Activated CD4-positive, alpha-beta T cell treated with anti-CD3 and anti-CD28 coated beads, Interleukin-2, amount 50 U/mL, for 1 hour (primary cell): ENCODE measurements at regions not wholly inside any gene's neighbourhood (a gene's known extent, or its start where the extent isn't known, plus 50 kb on each side); places are given as distances from the start of the nearest gene placed in this dataset.

Experiments
- DNase-seq: peaks from one replicate; pipeline ENCODE4 v3.0.0-alpha.2; 2020

GRCh38 chrX:39150220-39150619 is 349.0 kb downstream of the MID1IP1 start:
- no peak for DNase-seq

- DNase-seq = no peak
Observed at GRCh38 chrX:39150621-39151020, 349.4 kb downstream of the MID1IP1 start.

GRCh38 chrX:39152106-39152649 is 350.9 kb downstream of the MID1IP1 start:
- DNase-seq = peak; percentile 30

- no peak for DNase-seq
Observed at GRCh38 chrX:39156051-39156450, 354.8 kb downstream of the MID1IP1 start.

- no peak for DNase-seq
Observed at GRCh38 chrX:39157006-39157405, 355.7 kb downstream of the MID1IP1 start.

GRCh38 chrX:39157796-39158195 is 356.5 kb downstream of the MID1IP1 start:
- DNase-seq = no peak

GRCh38 chrX:39158801-39159657 is 357.8 kb downstream of the MID1IP1 start:
- DNase-seq = no peak

- DNase-seq = no peak
Observed at GRCh38 chrX:39159921-39160507, 358.8 kb downstream of the MID1IP1 start.

- no peak for DNase-seq
Observed at GRCh38 chrX:39161611-39162255, 360.5 kb downstream of the MID1IP1 start.

- DNase-seq = peak; percentile 45
Observed at GRCh38 chrX:39162322-39162735, 361.1 kb downstream of the MID1IP1 start.

GRCh38 chrX:39163581-39164126 is 362.4 kb downstream of the MID1IP1 start:
- no peak for DNase-seq

- no peak for DNase-seq
Observed at GRCh38 chrX:39164212-39164611, 363.0 kb downstream of the MID1IP1 start.

GRCh38 chrX:39165185-39165584 is 363.9 kb downstream of the MID1IP1 start:
- no peak for DNase-seq

GRCh38 chrX:39165773-39166172 is 364.5 kb downstream of the MID1IP1 start:
- no peak for DNase-seq

GRCh38 chrX:39167791-39168190 is 366.5 kb downstream of the MID1IP1 start:
- DNase-seq = no peak

- no peak for DNase-seq
Observed at GRCh38 chrX:39168609-39169008, 367.4 kb downstream of the MID1IP1 start.

- DNase-seq = no peak
Observed at GRCh38 chrX:39169976-39170375, 368.7 kb downstream of the MID1IP1 start.

GRCh38 chrX:39170464-39170863 is 369.2 kb downstream of the MID1IP1 start:
- no peak for DNase-seq

GRCh38 chrX:39171686-39172085 is 370.4 kb downstream of the MID1IP1 start:
- no peak for DNase-seq

- DNase-seq = no peak
Observed at GRCh38 chrX:39174241-39174771, 373.0 kb downstream of the MID1IP1 start.

- DNase-seq = peak; percentile 52
Observed at GRCh38 chrX:39174772-39175417, 373.6 kb downstream of the MID1IP1 start.

- no peak for DNase-seq
Observed at GRCh38 chrX:39175418-39176057, 374.3 kb downstream of the MID1IP1 start.
